ENCODE measurements at regions not wholly inside any gene's neighbourhood (a gene's known extent, or its start where the extent isn't known, plus 50 kb on each side); places are given as distances from the start of the nearest gene placed in this dataset.

- intact Hi-C loops (cut with micrococcal nuclease; ENCODE audit: unreplicated experiment): loop anchor here (5.0 to 10.0 kb wide), 2 partner anchors 242 to 456 kb away; partner anchors contain the start of gene ETV1
- ChIA-PET CTCF (interaction anchor here (0.6 to 1.1 kb wide), 4 partner anchors 15 to 460 kb away, joined by 3 to 5 read pairs (median 4); no protein-coding TSS in a partner anchor), POLR2A (ENCODE audit: low non-redundant PET) (no interaction called here)
- Histone ChIP-seq H3K36me3 (ENCODE audit: insufficient read depth, low read length, poor library complexity, severe bottlenecking) (no peaks in the 10 kb centered on the region), H3K27ac (ENCODE audit: low read depth, low read length, poor library complexity, severe bottlenecking) (no peak overlapping the region), H3K4me1 (ENCODE audit: insufficient read depth, low read length, poor library complexity, severe bottlenecking) (no peaks in the 10 kb centered on the region), H3K27me3 (replicated peaks; ENCODE audit: insufficient read depth, low read depth, low read length, poor library complexity) (no peaks in the 10 kb centered on the region), H3K9me3 (ENCODE audit: low read depth, low read length, poor library complexity, severe bottlenecking) (no peaks in the 10 kb centered on the region), H3K4me3 (ENCODE audit: low read depth, low read length, poor library complexity, severe bottlenecking) (no peak overlapping the region)
- BruUV-seq (replicated peaks): no TSS peak
- TF ChIP-seq CTCF (conservative IDR thresholded peaks at IDR 0.05; ENCODE audit: low read depth, low read length) (peak; percentile 71), EZH2 (IDR thresholded peaks at IDR 0.05; ENCODE audit: borderline replicate concordance, low read depth, low read length, poor library complexity, severe bottlenecking) (no peak)
- peak; percentile 68 for DNase-seq (ENCODE audit: low spot score)
These were observed 246.7 kb downstream of the ETV1 start for GRCh38 chr7:13742811-13743210.

GRCh38 chr7:13743226-13743625 is 246.2 kb downstream of the ETV1 start:
- intact Hi-C loops (cut with micrococcal nuclease; ENCODE audit: unreplicated experiment): loop anchor here (5.0 to 10.0 kb wide), 2 partner anchors 242 to 456 kb away; partner anchors contain the start of gene ETV1
- no peak for TF ChIP-seq EZH2 (IDR thresholded peaks at IDR 0.05; ENCODE audit: borderline replicate concordance, low read depth, low read length, poor library complexity, severe bottlenecking)
- no peak for TF ChIP-seq CTCF (conservative IDR thresholded peaks at IDR 0.05; ENCODE audit: low read depth, low read length)
- no TSS peak for BruUV-seq (replicated peaks)
- Histone ChIP-seq H3K4me1 (ENCODE audit: insufficient read depth, low read length, poor library complexity, severe bottlenecking) (no peaks in the 10 kb centered on the region), H3K27me3 (replicated peaks; ENCODE audit: insufficient read depth, low read depth, low read length, poor library complexity) (no peaks in the 10 kb centered on the region), H3K27ac (ENCODE audit: low read depth, low read length, poor library complexity, severe bottlenecking) (no peak overlapping the region), H3K9me3 (ENCODE audit: low read depth, low read length, poor library complexity, severe bottlenecking) (no peaks in the 10 kb centered on the region), H3K36me3 (ENCODE audit: insufficient read depth, low read length, poor library complexity, severe bottlenecking) (no peaks in the 10 kb centered on the region), H3K4me3 (ENCODE audit: low read depth, low read length, poor library complexity, severe bottlenecking) (no peak overlapping the region)
- POLR2A ChIA-PET (ENCODE audit: low non-redundant PET): no interaction called here
- peak; percentile 22 for DNase-seq (ENCODE audit: low spot score)
- CTCF ChIA-PET: interaction anchor here (0.6 to 1.1 kb wide), 4 partner anchors 16 to 461 kb away, joined by 3 to 5 read pairs (median 4); no protein-coding TSS in a partner anchor

GRCh38 chr7:13745530-13745929 is 243.9 kb downstream of the ETV1 start:
- DNase-seq (ENCODE audit: low spot score): no peak
- Histone ChIP-seq H3K9me3 (ENCODE audit: low read depth, low read length, poor library complexity, severe bottlenecking) (no peaks in the 10 kb centered on the region), H3K4me1 (ENCODE audit: insufficient read depth, low read length, poor library complexity, severe bottlenecking) (no peaks in the 10 kb centered on the region), H3K36me3 (ENCODE audit: insufficient read depth, low read length, poor library complexity, severe bottlenecking) (no peaks in the 10 kb centered on the region), H3K4me3 (ENCODE audit: low read depth, low read length, poor library complexity, severe bottlenecking) (no peak overlapping the region), H3K27me3 (replicated peaks; ENCODE audit: insufficient read depth, low read depth, low read length, poor library complexity) (no peaks in the 10 kb centered on the region), H3K27ac (ENCODE audit: low read depth, low read length, poor library complexity, severe bottlenecking) (no peak overlapping the region)
- TF ChIP-seq EZH2 (IDR thresholded peaks at IDR 0.05; ENCODE audit: borderline replicate concordance, low read depth, low read length, poor library complexity, severe bottlenecking): no peak
- no peak for TF ChIP-seq CTCF (conservative IDR thresholded peaks at IDR 0.05; ENCODE audit: low read depth, low read length)
- no TSS peak for BruUV-seq (replicated peaks)
- CTCF ChIA-PET: no interaction called here
- intact Hi-C loops (cut with micrococcal nuclease; ENCODE audit: unreplicated experiment): loop anchor here (2.0 to 10.0 kb wide), 2 partner anchors 221 to 239 kb away; partner anchors contain the start of gene ETV1
- POLR2A ChIA-PET (ENCODE audit: low non-redundant PET): no interaction called here
